Putamen (tissue), 1 donor: ENCODE measurements at regions not wholly inside any gene's neighbourhood (a gene's known extent, or its start where the extent isn't known, plus 50 kb on each side); places are given as distances from the start of the nearest gene placed in this dataset.
A peak's percentile ranks its signal among the peaks of the same experiment; 100 is the strongest.

Experiments
- DNase-seq: peaks from one replicate; pipeline ENCODE4 v3.0.0-alpha.2; 2016; ENCODE audit warnings: low spot score

GRCh38 chr18:60555625-60556024, 183.1 kb upstream of the MC4R start:
- DNase-seq = no peak

GRCh38 chr18:60556326-60556725, 183.8 kb upstream of the MC4R start:
- DNase-seq = no peak

- no peak for DNase-seq
These were observed 187.5 kb upstream of the MC4R start for GRCh38 chr18:60560071-60560470.

GRCh38 chr18:60563082-60563481, 190.5 kb upstream of the MC4R start:
- DNase-seq = no peak

GRCh38 chr18:60568220-60568619, 195.6 kb upstream of the MC4R start:
- DNase-seq = no peak

- no peak for DNase-seq
These were observed 197.6 kb upstream of the MC4R start for GRCh38 chr18:60570172-60570571.

- DNase-seq = no peak
These were observed 204.9 kb upstream of the MC4R start for GRCh38 chr18:60577457-60577856.

- no peak for DNase-seq
These were observed 213.1 kb upstream of the MC4R start for GRCh38 chr18:60585670-60586069.

GRCh38 chr18:60593249-60593648, 220.7 kb upstream of the MC4R start:
- no peak for DNase-seq

GRCh38 chr18:60596928-60597327, 224.4 kb upstream of the MC4R start:
- no peak for DNase-seq

- no peak for DNase-seq
These were observed 226.7 kb upstream of the MC4R start for GRCh38 chr18:60599267-60599666.

- DNase-seq = no peak
These were observed 227.4 kb upstream of the MC4R start for GRCh38 chr18:60599995-60600394.

- DNase-seq = no peak
These were observed 228.7 kb upstream of the MC4R start for GRCh38 chr18:60601249-60601648.

GRCh38 chr18:60623331-60623730, 250.8 kb upstream of the MC4R start:
- DNase-seq = peak; percentile 18

- DNase-seq = no peak
These were observed 251.6 kb upstream of the MC4R start for GRCh38 chr18:60624207-60624606.

GRCh38 chr18:60639836-60640235, 267.3 kb upstream of the MC4R start:
- no peak for DNase-seq

- DNase-seq = no peak
These were observed 270.4 kb upstream of the MC4R start for GRCh38 chr18:60643009-60643408.

- no peak for DNase-seq
These were observed 274.1 kb upstream of the MC4R start for GRCh38 chr18:60646725-60647124.

- DNase-seq = no peak
These were observed 276.5 kb upstream of the MC4R start for GRCh38 chr18:60649107-60649506.

GRCh38 chr18:60649842-60650536, 277.4 kb upstream of the MC4R start:
- DNase-seq = no peak

- no peak for DNase-seq
These were observed 281.7 kb upstream of the MC4R start for GRCh38 chr18:60654298-60654697.

GRCh38 chr18:60656553-60656952, 284.0 kb upstream of the MC4R start:
- DNase-seq = no peak

GRCh38 chr18:60662491-60662890, 289.9 kb upstream of the MC4R start:
- no peak for DNase-seq
